Small intestine (tissue), 7 donors: ENCODE measurements at regions not wholly inside any gene's neighbourhood (a gene's known extent, or its start where the extent isn't known, plus 50 kb on each side); places are given as distances from the start of the nearest gene placed in this dataset.

Experiments
- DNase-seq, 2 donors: peaks; one replicate each; pipeline versions ENCODE4 v3.0.0 to v3.0.0-alpha.2; 2013
- FAIRE-seq: peaks from 2 replicates; lab custom pipeline; 2012; peaks lifted over from hg19 to GRCh38; lab: Jason Lieb, UNC
- H3K27ac ChIP-seq, 3 donors: one replicate each; pipeline ENCODE4 v1.5.1; 2013; ENCODE audit warnings: low read length in 2 of 3, mild to moderate bottlenecking in 2 of 3, control low read depth in 1 of 3, inconsistent platforms in 1 of 3, low read depth in 1 of 3, moderate library complexity in 1 of 3
- H3K27me3 ChIP-seq, 3 donors: one replicate each; pipeline ENCODE4 v1.6.1; 2013; ENCODE audit warnings: low read length in 3 of 3, inconsistent platforms in 1 of 3; ENCODE audit not compliant: control insufficient read depth in 3 of 3, insufficient read depth in 3 of 3
- H3K36me3 ChIP-seq, 3 donors: one replicate each; pipeline ENCODE4 v1.6.1; 2013; ENCODE audit warnings: low read length in 3 of 3, inconsistent platforms in 1 of 3, low read depth in 1 of 3, mild to moderate bottlenecking in 1 of 3, moderate library complexity in 1 of 3; ENCODE audit not compliant: control insufficient read depth in 3 of 3, insufficient read depth in 2 of 3
- H3K4me1 ChIP-seq, 3 donors: one replicate each; pipeline ENCODE4 v1.6.1; 2013; ENCODE audit warnings: low read length in 2 of 3, inconsistent platforms in 1 of 3, low read depth in 1 of 3, mild to moderate bottlenecking in 1 of 3, moderate library complexity in 1 of 3; ENCODE audit not compliant: control insufficient read depth in 3 of 3, insufficient read depth in 2 of 3
- H3K4me3 ChIP-seq, 3 donors: one replicate each; pipeline ENCODE4 v1.5.1; 2013; ENCODE audit warnings: low read length in 3 of 3, control low read depth in 1 of 3, inconsistent platforms in 1 of 3, low read depth in 1 of 3, mild to moderate bottlenecking in 1 of 3, moderate library complexity in 1 of 3
- H3K9me3 ChIP-seq, 2 donors: one replicate each; pipeline ENCODE4 v1.6.1; 2013; ENCODE audit warnings: low read depth in 1 of 2, low read length in 1 of 2; ENCODE audit not compliant: control insufficient read depth in 2 of 2, insufficient read depth in 1 of 2
- WGBS, 3 donors: extraction: QIAGEN DNeasy Blood & Tissue Kit; methylation state at CpG; one replicate each; pipeline ENCODE4 v1.1.7; 2013; 5-methylcytosine and 5-hydroxymethylcytosine counted together
- donor health status: healthy with polysubstance abuse.
- donor health status: control.
- donor health status: control.
- donor health status: Bipolar disorder and iron deficiency.
- donor health status: healthy.

DNA sequence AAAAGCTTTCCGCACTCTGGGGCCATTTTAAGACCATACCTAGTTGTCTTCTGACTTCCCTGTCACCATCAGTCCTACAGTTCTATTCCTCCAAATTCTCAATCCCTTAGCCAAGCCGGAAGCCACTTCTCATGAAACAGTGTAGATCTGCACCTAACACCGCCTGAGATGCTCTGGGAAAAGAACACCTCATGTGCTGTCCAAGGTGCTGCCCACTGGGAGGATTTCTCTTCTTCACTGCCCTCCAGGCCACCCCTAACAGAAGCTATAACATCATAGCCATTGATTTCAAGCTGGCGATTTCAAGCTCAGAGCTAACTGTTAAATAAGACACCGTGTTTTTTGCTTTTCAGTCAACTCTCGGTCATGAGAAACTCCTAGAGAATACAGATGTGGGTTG lies 559.3 kb downstream of the CCDC171 start:
- no peak overlapping the region for H3K4me3 ChIP-seq
- no peaks in the 10 kb centered on the region for H3K9me3 ChIP-seq
- WGBS, 3 donors, result 78 to 90% (median 84%) methylated on average over 6 of the region's 6 CpGs
- H3K4me1 ChIP-seq, result no peaks in the 10 kb centered on the region
- DNase-seq (no peak), FAIRE-seq (no peak)
- H3K27ac ChIP-seq, result no peak overlapping the region
- no peaks in the 10 kb centered on the region for H3K36me3 ChIP-seq
- H3K27me3 ChIP-seq, result no peaks in the 10 kb centered on the region

DNA sequence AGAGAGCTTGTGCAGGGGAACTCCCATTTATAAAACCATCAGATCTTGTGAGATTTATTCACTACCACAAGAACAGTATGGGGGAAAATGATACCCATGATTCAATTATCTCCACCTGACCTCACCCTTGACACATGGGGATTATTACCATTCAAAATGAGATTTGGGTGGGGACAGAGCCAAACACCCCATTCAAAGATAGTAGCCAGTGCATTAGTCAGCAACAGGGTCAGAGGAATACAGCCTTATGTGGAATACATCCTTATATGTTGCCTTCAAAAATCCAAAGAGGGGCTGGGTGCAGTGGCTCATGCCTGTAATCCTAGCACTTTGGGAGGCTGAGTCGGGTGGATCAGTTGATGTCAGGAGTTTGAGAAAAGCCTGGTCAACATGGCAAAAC lies 563.2 kb downstream of the CCDC171 start:
- DNase-seq, result no peak
- Histone ChIP-seq H3K27ac (no peak overlapping the region), H3K36me3 (no peaks in the 10 kb centered on the region), H3K4me1 (no peaks in the 10 kb centered on the region), H3K4me3 (no peak overlapping the region), H3K27me3 (no peaks in the 10 kb centered on the region), H3K9me3 (no peaks in the 10 kb centered on the region)
- WGBS, 3 donors, result 80 to 95% (median 82%) methylated on average over 1 of the region's 1 CpG
- no peak for FAIRE-seq

DNA sequence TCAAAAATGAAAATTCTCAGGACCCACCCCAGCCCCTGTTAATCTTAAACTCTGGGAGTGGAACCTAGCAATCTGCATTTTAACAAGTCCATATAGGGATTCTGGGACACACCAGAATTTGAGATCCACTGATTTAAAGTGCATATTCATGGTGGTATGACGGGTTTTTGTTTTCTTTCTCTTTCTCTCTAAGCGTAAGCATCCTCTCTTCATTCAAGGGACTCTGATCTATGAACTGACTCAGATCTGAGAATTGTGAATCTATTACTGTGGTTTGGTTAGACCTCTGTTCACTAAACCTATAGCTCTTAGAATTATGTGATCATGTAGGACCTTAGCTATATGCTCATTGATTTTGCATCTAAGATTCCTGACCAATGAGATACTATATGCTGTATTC lies 565.2 kb downstream of the CCDC171 start:
- H3K27me3 ChIP-seq, result no peaks in the 10 kb centered on the region
- H3K4me3 ChIP-seq, result no peak overlapping the region
- H3K9me3 ChIP-seq, result no peaks in the 10 kb centered on the region
- FAIRE-seq (no peak), DNase-seq (no peak)
- H3K4me1 ChIP-seq, result no peaks in the 10 kb centered on the region
- no peaks in the 10 kb centered on the region for H3K36me3 ChIP-seq
- 73 to 92% (median 75%) methylated on average over 2 of the region's 2 CpGs for WGBS, 3 donors
- H3K27ac ChIP-seq, result no peak overlapping the region

DNA sequence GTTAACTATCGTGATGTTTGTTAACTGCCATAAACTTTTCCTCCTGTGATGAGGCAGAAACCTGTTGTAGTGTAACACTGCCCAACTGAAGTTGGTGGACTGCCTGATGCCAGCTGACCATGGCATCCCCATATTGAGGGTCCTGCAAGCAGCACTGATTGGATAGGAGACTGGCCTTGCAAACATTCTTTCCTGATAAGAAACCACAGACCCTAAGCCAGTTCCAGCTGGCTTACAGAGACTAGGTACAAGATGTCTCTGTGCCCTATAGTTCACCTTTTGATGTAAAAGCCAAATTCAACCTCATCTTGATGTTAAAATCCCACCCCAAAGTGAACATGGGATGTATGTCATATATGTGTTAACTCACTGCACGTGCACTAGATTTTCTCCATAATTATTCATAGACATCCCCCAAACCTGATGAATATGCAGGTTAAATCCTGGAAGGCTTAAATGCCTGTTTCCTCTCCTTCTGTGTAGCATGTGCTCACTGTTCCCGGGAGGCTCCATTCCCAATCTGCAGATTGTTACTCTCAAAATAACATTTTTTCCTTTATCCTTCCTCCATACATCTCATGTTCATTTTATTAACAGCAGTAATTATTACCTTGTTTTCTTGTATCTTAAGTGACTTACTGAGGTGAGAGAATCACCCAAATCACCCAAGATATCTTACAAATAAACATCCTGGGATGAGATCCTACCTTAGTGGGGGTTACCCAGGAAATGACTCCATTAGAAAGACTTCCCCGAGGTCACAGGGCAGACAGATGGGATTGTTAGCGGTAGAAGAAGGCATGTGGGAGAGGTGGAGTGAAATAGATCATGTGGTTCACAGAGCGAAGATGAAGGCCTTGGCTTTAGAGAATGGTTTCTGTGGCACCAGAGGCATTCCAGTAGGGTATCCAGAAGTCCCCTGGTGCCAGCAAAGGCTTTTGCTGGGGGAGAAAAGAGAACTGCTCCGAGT lies 566.7 kb downstream of the CCDC171 start:
- no peaks in the 10 kb centered on the region for H3K27me3 ChIP-seq
- DNase-seq, result no peak
- no peak for FAIRE-seq
- H3K27ac ChIP-seq, result no peak overlapping the region
- WGBS, 3 donors, result 69 to 84% (median 77%) methylated on average over 7 of the region's 7 CpGs
- H3K4me3 ChIP-seq, result no peak overlapping the region
- H3K4me1 ChIP-seq, result no peaks in the 10 kb centered on the region
- H3K36me3 ChIP-seq, result no peaks in the 10 kb centered on the region
- H3K9me3 ChIP-seq, result no peaks in the 10 kb centered on the region

DNA sequence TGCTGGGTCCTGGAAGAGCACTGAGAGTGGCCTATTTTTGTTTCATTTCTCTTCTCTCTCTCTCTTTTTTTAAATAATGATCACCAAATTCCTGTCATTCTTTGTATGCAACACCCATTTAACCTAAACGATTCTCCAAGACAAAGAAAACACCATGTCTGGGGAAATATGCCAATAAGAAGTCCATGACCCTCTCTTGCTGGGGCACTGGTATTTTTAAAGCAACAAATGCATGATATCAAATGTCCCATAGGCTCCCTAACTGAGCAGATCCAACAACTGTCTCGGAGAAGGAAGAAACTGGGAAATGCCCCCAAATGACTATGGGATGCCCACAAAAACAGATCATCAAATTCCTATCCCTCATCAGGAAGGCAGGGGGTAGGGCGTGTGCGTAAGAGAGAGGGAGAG lies 567.4 kb downstream of the CCDC171 start:
- no peaks in the 10 kb centered on the region for H3K36me3 ChIP-seq
- WGBS, 3 donors, result 72 to 78% (median 73%) methylated on average over 4 of the region's 4 CpGs
- FAIRE-seq, result no peak
- H3K9me3 ChIP-seq, result no peaks in the 10 kb centered on the region
- DNase-seq, result no peak
- H3K27me3 ChIP-seq, result no peaks in the 10 kb centered on the region
- H3K4me3 ChIP-seq, result no peak overlapping the region
- no peaks in the 10 kb centered on the region for H3K4me1 ChIP-seq
- no peak overlapping the region for H3K27ac ChIP-seq

DNA sequence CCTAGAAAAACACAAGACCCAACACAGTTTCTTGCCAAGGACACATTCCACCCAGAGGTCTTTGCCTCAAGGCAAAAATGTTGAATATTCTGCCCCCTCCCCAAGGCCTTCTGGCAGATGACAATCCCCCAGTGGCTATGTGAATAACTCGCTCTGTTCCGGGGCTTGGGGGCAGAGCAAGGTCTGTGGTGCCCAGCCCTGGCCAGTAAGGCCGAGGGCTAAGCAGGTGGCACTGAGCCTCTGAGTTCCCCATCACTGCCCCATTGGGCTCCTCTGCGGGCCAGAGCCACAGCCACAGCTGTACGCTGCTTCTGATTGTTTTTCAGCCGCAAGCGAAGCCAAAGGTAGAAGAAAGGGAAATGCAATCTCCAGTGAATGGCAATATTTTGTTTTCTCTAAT lies 567.9 kb downstream of the CCDC171 start:
- Histone ChIP-seq H3K27ac (no peak overlapping the region), H3K4me3 (no peak overlapping the region), H3K27me3 (no peaks in the 10 kb centered on the region), H3K36me3 (no peaks in the 10 kb centered on the region), H3K4me1 (no peaks in the 10 kb centered on the region), H3K9me3 (no peaks in the 10 kb centered on the region)
- no peak for DNase-seq
- WGBS, 3 donors, result 87 to 94% (median 91%) methylated on average over 7 of the region's 7 CpGs
- FAIRE-seq, result no peak

DNA sequence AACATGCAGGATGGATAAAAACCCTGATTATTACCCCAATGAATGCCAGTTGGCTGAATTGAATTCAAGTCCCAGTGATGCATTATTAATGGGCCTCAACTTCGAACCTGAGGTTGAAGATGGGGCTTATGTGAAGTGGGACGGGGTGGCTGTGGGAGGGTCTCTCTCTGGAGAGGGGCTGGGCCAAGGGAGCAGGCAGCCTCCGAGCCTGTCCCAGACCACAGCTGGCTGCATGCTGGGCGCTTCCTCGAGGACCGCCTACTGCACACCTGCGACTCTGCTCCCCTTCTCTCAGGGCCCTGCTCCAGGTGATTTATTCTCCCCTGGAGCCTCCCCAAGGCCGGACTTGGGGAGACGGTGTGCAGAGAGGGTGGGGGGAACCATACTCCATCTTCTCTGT lies 568.3 kb downstream of the CCDC171 start:
- H3K27me3 ChIP-seq, result no peaks in the 10 kb centered on the region
- WGBS, 3 donors, result 76 to 82% (median 76%) methylated on average over 9 of the region's 9 CpGs
- no peak for DNase-seq
- H3K27ac ChIP-seq, result no peak overlapping the region
- H3K4me1 ChIP-seq, result no peaks in the 10 kb centered on the region
- no peaks in the 10 kb centered on the region for H3K9me3 ChIP-seq
- no peak for FAIRE-seq
- no peak overlapping the region for H3K4me3 ChIP-seq
- no peaks in the 10 kb centered on the region for H3K36me3 ChIP-seq

DNA sequence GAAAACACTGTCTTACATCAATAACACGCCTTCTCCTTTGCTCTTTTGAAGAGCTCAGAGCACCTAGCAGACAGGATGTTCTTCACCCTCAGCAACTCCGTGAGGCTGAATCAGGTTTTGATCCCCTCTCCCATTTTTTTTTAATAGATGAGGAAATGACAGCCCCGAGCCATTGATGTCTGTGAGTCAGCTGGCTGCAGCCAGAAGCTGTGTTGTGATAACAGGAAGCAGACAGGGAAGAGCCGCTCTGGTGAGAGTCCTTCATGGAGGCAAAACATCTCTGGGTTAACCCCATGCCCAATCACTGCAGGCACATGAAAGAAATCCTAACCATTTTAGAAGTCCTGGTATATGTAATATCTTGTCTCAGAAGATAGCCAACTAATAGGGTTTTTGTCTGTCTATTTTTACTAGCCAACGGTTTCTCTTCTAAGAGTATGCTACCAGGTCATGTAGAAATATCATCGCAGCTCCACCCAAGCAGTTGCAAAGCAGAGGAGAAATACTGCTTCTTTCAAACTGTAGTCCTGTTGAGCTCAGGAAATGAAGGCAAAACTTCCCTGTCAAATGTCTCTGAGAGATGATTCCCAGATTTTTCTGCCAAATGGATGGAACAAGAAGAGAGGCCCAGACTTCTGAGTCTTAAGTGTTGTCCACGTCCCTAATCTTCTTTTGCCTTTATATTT lies 568.9 kb downstream of the CCDC171 start:
- FAIRE-seq (no peak), DNase-seq (no peak)
- Histone ChIP-seq H3K9me3 (no peaks in the 10 kb centered on the region), H3K27ac (no peak overlapping the region), H3K4me1 (no peaks in the 10 kb centered on the region), H3K36me3 (no peaks in the 10 kb centered on the region), H3K27me3 (no peaks in the 10 kb centered on the region), H3K4me3 (no peak overlapping the region)
- WGBS, 3 donors, result 70 to 82% (median 78%) methylated on average over 7 of the region's 7 CpGs
